ENCODE measurements at regions not wholly inside any gene's neighbourhood (a gene's known extent, or its start where the extent isn't known, plus 50 kb on each side); places are given as distances from the start of the nearest gene placed in this dataset.

GRCh38 chr11:126115127-126115495 is 52.4 kb upstream of the CDON start:
- TF ChIP-seq GATA3 (IDR thresholded peaks at IDR 0.05; ENCODE audit: low read depth, low read length): no peak
- TF ChIP-seq GATA2 (IDR thresholded peaks at IDR 0.05; ENCODE audit: low read depth, low read length): no peak

- TF ChIP-seq GATA3 (IDR thresholded peaks at IDR 0.05; ENCODE audit: low read depth, low read length): no peak
- no peak for TF ChIP-seq GATA2 (IDR thresholded peaks at IDR 0.05; ENCODE audit: low read depth, low read length)
Measured at GRCh38 chr11:126114486-126115126, 51.9 kb upstream of the CDON start.

DNA sequence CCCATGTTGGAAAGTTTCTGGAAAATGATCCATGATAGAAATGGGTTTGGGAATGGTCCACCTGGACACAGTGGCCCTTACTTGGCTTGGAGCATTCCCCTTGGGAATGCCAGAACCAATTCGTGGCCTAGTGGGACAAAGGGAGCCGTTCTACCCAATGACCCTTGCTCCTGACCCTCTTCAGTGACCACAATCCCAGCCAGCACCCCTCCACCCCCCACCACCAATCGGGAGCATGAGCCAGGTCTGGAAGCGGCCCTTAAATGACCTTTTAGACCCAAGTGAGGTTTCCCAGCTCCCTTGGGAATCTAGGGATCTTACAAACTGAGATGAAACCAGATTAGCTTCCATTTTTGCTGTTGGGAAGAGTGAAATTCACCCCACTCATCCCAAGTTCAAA is 51.3 kb upstream of the CDON start:
- TF ChIP-seq GATA2 (IDR thresholded peaks at IDR 0.05; ENCODE audit: low read depth, low read length): no peak
- TF ChIP-seq GATA3 (IDR thresholded peaks at IDR 0.05; ENCODE audit: low read depth, low read length): no peak

DNA sequence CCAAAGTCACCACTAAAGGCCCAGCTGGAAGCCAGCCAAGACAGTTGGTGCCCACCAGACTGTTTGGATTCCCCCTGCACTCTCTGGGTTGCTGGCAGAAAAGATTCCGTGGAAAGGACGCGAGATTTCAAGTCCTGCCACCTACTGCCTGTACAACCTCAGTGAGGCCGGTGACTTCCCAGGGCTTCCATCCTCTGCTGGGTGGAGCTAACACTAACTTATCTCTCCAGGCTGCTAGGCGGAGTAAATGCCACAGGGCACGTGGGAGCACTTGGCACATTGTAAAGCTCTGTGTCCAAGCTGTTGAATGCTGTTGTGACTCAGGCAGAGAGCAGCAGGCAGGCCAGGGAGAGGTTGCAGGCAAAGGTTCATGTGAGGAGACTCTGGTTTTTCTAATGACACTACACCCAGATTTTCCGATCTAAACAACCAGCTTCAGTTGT is 50.9 kb upstream of the CDON start:
- no peak for TF ChIP-seq GATA3 (IDR thresholded peaks at IDR 0.05; ENCODE audit: low read depth, low read length)
- peak; percentile 75 for TF ChIP-seq GATA2 (IDR thresholded peaks at IDR 0.05; ENCODE audit: low read depth, low read length)

DNA sequence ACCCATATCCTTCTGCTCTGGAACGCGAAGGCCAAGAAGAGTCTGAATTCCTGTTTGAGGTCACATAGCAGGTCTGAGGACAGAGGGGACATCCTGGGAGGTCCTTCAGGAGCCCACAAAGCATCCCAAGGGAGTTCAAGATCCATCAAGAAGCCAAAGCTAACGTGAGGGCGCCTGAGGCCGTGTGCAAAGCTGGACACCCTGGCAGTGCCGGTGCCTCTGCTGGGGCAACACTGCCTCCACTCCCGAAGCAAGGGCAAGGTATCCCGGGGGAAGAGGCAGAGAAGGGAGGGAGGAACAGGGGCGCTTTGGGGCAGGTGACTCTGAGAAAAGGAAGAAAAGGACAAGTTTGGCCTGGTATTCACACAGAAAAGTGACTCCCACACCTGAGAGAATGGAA is 50.3 kb upstream of the CDON start:
- no peak for TF ChIP-seq GATA3 (IDR thresholded peaks at IDR 0.05; ENCODE audit: low read depth, low read length)

DNA sequence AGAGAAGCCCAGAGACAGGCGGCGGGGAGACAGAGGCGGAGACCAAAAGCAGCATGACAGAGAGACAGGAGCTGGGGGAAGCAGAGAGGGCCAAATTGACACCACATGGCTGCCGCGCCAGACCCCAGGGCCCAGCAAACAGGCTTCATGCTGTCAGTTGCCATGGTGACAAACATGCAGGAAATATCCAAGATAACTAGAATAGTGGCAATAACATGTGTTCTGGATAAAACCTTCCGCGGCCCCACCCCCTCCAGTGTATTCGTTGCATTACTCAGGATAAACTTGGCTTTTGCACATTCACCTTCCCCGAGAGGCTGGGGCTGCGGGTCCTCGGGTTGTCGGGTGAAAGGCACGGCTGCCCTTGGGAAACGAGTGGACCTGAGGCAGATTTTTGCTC is 49.9 kb upstream of the CDON start:
- TF ChIP-seq GATA2 (IDR thresholded peaks at IDR 0.05; ENCODE audit: low read depth, low read length) (peak; percentile 68), GATA3 (IDR thresholded peaks at IDR 0.05; ENCODE audit: low read depth, low read length) (no peak)

Measured in SH-SY5Y (cell line).